ENCODE measurements at regions not wholly inside any gene's neighbourhood (a gene's known extent, or its start where the extent isn't known, plus 50 kb on each side); places are given as distances from the start of the nearest gene placed in this dataset.

- no peak for DNase-seq
These were observed 51.8 kb upstream of the CTDP1 start for GRCh38 chr18:79627750-79628294.

DNA sequence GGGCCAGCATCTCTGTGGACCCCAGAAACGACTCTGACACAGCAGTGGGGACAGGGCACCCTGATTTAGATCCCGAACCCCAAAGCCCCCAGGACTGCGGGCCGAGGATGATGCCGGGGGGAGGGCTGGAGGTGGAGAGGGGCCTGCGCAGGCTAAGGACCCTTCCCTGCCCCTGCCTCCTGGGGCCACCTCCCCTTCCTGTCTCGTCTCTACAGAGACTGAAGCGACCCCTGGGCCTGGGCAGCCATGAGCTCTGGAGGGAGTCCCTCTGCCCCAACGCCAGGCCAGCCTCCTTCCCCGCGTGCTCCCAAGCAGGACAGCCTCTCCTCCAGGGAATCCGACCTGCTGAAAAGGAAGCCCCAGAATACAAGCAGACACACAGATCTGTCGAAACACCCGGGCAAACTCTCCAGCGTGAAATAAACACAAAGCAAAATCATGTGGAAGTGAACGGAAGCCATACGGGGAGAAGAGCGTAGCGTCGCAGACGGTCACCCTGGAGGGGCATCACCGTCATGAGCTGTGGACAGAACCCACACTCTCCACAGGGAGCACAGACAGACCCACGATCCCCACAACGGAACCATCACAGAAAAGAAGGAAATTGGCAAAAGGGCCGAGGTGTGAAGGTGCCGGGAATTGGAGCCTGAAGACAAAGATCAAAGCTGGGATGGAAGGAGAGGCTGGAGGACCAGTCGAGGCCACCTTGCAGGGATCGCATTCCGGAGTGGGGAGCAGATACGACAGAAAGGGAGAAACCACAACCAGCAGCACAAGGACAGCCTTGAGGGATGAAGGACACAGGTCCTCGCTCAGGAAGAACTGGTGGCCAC is 51.0 kb upstream of the CTDP1 start:
- no peak for DNase-seq

DNA sequence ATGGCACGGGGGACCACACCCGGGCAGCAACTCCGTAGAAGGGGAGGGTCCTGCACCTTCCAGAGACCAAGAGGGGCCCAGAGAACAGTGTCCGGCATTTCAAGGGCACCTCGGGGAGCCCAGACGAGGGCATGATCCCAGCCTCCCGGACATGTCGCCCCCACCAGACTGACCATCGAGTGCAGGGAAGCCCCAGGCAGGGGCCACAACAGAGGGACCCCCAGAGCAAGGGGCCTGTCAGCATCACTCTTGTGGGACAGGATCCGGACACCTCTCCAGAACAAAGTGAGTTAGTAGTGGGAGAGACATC is 50.4 kb upstream of the CTDP1 start:
- no peak for DNase-seq

DNA sequence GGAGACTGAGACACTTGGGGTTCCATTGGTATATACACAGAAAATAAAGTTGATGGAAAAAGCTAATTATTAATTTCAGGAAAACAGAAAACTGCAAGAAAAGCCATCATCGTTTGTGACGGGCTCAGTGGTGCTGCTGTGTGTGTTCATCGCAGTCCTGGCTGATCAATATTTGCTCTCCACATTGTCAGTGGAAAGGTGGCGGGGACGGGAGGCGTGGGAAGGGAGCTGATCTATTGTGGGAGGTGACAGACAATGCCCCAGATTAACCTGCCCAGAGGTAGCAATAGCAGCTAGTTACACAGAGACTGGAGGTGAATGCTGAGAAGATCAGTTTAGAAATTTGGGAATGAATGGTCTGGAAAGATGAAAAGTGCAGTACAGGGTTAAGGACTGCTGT is 50.0 kb upstream of the CTDP1 start:
- DNase-seq, result no peak
